ENCODE measurements at regions not wholly inside any gene's neighbourhood (a gene's known extent, or its start where the extent isn't known, plus 50 kb on each side); places are given as distances from the start of the nearest gene placed in this dataset.

DNA sequence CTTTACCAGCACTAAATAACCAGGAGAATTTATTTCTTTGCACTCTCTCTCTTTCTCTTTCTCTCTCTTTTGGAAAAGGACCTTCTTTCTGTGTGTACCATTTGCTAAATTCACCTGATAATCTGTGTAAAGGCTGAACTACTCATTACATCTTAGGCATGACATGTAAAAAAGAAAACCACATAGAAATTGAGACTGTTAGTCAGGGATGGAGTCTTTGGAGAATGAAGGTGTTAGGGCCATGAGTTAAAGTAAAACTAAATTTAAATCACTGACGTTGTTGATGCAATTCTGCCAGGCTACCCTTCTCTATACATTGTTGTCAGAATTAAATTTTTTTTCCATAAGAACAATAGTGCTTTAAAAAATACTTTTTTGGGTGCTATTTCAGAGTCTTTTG is 263.3 kb downstream of the PTEN start:
- Mint-ChIP-seq H3K9me3 (no peaks in the 10 kb centered on the region), H3K36me3 (ENCODE audit: low read depth) (no peaks in the 10 kb centered on the region), H3K27me3 (no peaks in the 10 kb centered on the region), H3K4me3 (no peak overlapping the region), H3K27ac (no peak overlapping the region), H3K4me1 (ENCODE audit: low read depth) (no peaks in the 10 kb centered on the region)
- Histone ChIP-seq H3K4me1 (ENCODE audit: insufficient read depth, low read length) (no peaks in the 10 kb centered on the region), H3K27me3 (ENCODE audit: control insufficient read depth in 1 of 2, insufficient read depth in 2 of 2, low read length in 2 of 2) (no peaks in the 10 kb centered on the region), H3K4me3 (ENCODE audit: low read length) (no peak overlapping the region), H3K36me3 (ENCODE audit: insufficient read depth, low read length) (no peaks in the 10 kb centered on the region), H3K9me3 (ENCODE audit: control insufficient read depth in 1 of 2, insufficient read depth in 1 of 2, low read length in 2 of 2) (peaks cover 0 to 4% of the 10 kb centered on the region in 2 experiments), H3K27ac (ENCODE audit: low read depth in 1 of 2, low read length in 2 of 2) (no peak overlapping the region)
- DNase-seq (no peak), ATAC-seq (ENCODE audit: poor library complexity) (no peak)
- POLR2A ChIA-PET = no interaction called here
- TF ChIP-seq, protein P1, sequence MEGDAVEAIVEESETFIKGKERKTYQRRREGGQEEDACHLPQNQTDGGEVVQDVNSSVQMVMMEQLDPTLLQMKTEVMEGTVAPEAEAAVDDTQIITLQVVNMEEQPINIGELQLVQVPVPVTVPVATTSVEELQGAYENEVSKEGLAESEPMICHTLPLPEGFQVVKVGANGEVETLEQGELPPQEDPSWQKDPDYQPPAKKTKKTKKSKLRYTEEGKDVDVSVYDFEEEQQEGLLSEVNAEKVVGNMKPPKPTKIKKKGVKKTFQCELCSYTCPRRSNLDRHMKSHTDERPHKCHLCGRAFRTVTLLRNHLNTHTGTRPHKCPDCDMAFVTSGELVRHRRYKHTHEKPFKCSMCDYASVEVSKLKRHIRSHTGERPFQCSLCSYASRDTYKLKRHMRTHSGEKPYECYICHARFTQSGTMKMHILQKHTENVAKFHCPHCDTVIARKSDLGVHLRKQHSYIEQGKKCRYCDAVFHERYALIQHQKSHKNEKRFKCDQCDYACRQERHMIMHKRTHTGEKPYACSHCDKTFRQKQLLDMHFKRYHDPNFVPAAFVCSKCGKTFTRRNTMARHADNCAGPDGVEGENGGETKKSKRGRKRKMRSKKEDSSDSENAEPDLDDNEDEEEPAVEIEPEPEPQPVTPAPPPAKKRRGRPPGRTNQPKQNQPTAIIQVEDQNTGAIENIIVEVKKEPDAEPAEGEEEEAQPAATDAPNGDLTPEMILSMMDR (IDR thresholded peaks at IDR 0.05) = no peak
- CTCF ChIA-PET = no interaction called here
- intact Hi-C loops (cut with DNase I, micrococcal nuclease) = no loop called here

DNA sequence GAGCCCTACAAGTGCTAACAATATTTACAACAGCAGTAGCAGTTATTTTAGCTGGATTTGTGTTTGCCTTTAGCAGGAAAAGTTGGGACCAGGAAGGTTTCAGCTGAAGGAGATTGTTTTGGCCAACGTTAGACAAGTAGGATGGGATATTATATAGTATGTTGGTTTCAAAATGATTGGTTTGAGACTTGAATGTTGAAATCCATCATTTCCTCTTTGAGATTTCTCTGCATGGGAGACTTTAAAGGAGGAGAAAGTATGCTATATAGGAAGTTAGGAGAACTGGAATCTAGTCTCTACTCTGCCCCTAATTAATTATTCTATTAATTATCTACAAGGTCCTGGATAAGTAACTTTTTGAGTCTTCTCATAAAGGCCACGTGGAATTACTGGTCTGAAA is 263.8 kb downstream of the PTEN start:
- TF ChIP-seq, protein P1 (IDR thresholded peaks at IDR 0.05) = no peak

DNA sequence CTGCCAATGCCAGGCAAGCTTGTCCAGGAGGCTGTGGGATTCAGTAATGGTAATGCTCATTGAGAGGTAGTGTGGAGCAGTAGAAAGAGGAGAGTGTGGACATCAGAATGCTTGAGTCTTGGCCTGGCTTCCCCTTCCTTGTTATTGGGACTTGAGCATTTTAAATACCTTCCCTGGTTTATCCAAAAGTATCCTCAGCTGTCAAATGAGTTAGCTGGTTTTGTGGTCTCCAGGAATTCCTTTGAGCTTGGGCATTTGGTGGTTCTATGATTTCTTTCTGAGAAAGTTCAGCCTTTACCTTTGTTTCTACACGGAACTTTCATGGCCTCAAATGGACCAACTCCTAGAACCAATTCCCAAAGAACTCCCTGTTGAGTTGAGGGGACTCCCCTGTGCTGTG is 264.3 kb downstream of the PTEN start:
- Mint-ChIP-seq H3K9me3 (no peaks in the 10 kb centered on the region), H3K27ac (no peak overlapping the region), H3K27me3 (no peaks in the 10 kb centered on the region), H3K4me1 (ENCODE audit: low read depth) (no peaks in the 10 kb centered on the region), H3K36me3 (ENCODE audit: low read depth) (no peaks in the 10 kb centered on the region), H3K4me3 (no peak overlapping the region)
- Histone ChIP-seq H3K27me3 (ENCODE audit: control insufficient read depth in 1 of 2, insufficient read depth in 2 of 2, low read length in 2 of 2) (no peaks in the 10 kb centered on the region), H3K4me1 (ENCODE audit: insufficient read depth, low read length) (no peaks in the 10 kb centered on the region), H3K9me3 (ENCODE audit: control insufficient read depth in 1 of 2, insufficient read depth in 1 of 2, low read length in 2 of 2) (peaks cover 0 to 4% of the 10 kb centered on the region in 2 experiments), H3K4me3 (ENCODE audit: low read length) (no peak overlapping the region), H3K36me3 (ENCODE audit: insufficient read depth, low read length) (no peaks in the 10 kb centered on the region), H3K27ac (ENCODE audit: low read depth in 1 of 2, low read length in 2 of 2) (no peak overlapping the region)
- no peak for ATAC-seq (ENCODE audit: poor library complexity)
- DNase-seq = no peak
- ChIA-PET POLR2A (no interaction called here), CTCF (no interaction called here)
- intact Hi-C loops (cut with DNase I, micrococcal nuclease) = no loop called here
- TF ChIP-seq, protein P1 (IDR thresholded peaks at IDR 0.05) = no peak

More for the DNA sequence above, 263.8 kb downstream of the PTEN start:
- H3K36me3 ChIP-seq (ENCODE audit: insufficient read depth, low read length) = no peaks in the 10 kb centered on the region
- intact Hi-C loops (cut with DNase I, micrococcal nuclease) = no loop called here
- peaks cover 0 to 4% of the 10 kb centered on the region in 2 experiments for H3K9me3 ChIP-seq (ENCODE audit: control insufficient read depth in 1 of 2, insufficient read depth in 1 of 2, low read length in 2 of 2)
- ChIA-PET POLR2A (no interaction called here), CTCF (no interaction called here)
- no peak overlapping the region for H3K4me3 ChIP-seq (ENCODE audit: low read length)
- no peaks in the 10 kb centered on the region for H3K27me3 ChIP-seq (ENCODE audit: control insufficient read depth in 1 of 2, insufficient read depth in 2 of 2, low read length in 2 of 2)
- Mint-ChIP-seq H3K4me3 (no peak overlapping the region), H3K9me3 (no peaks in the 10 kb centered on the region), H3K27ac (no peak overlapping the region), H3K27me3 (no peaks in the 10 kb centered on the region), H3K4me1 (ENCODE audit: low read depth) (no peaks in the 10 kb centered on the region), H3K36me3 (ENCODE audit: low read depth) (no peaks in the 10 kb centered on the region)
- H3K27ac ChIP-seq (ENCODE audit: low read depth in 1 of 2, low read length in 2 of 2) = no peak overlapping the region
- no peaks in the 10 kb centered on the region for H3K4me1 ChIP-seq (ENCODE audit: insufficient read depth, low read length)
- DNase-seq = no peak
- no peak for ATAC-seq (ENCODE audit: poor library complexity)
